Mesothelial cell of epicardium (in vitro differentiated cells): ENCODE measurements at regions not wholly inside any gene's neighbourhood (a gene's known extent, or its start where the extent isn't known, plus 50 kb on each side); places are given as distances from the start of the nearest gene placed in this dataset.
A peak's percentile ranks its signal among the peaks of the same experiment; 100 is the strongest.

Experiments
- DNase-seq, 2 experiments: peaks; one replicate each; pipeline ENCODE4 v3.0.0; 2021; ENCODE audit warnings: low spot score in 2 of 2; ENCODE audit not compliant: unreplicated experiment in 2 of 2
- H3K27ac Mint-ChIP-seq: 2 replicates; pipeline ENCODE4 v1.8.0; 2021; ENCODE audit warnings: mixed read lengths
- H3K27me3 Mint-ChIP-seq: 2 replicates; pipeline ENCODE4 v1.8.0; 2021; ENCODE audit warnings: low read depth, mixed read lengths
- H3K36me3 Mint-ChIP-seq: 2 replicates; pipeline ENCODE4 v1.8.0; 2021; ENCODE audit warnings: mixed read lengths
- H3K4me1 Mint-ChIP-seq: 2 replicates; pipeline ENCODE4 v1.8.0; 2021; ENCODE audit warnings: mixed read lengths
- H3K4me3 Mint-ChIP-seq: 2 replicates; pipeline ENCODE4 v1.8.0; 2021; ENCODE audit warnings: mild to moderate bottlenecking, moderate library complexity, mixed read lengths
- H3K9me3 Mint-ChIP-seq: 2 replicates; pipeline ENCODE4 v1.8.0; 2021; ENCODE audit warnings: mixed read lengths
- CTCF ChIP-seq: fragments of 200-600 bp; sonication (generic); IDR thresholded peaks from one replicate; pipeline ENCODE4 v1.5.0; 2021; ENCODE audit warnings: antibody characterized with exemption; ENCODE audit not compliant: unreplicated experiment

- DNase-seq, result no peak
- Mint-ChIP-seq H3K27me3 (no peaks in the 10 kb centered on the region), H3K4me3 (no peak overlapping the region), H3K9me3 (no peaks in the 10 kb centered on the region), H3K4me1 (peaks cover 24% of the 10 kb centered on the region), H3K27ac (no peak overlapping the region), H3K36me3 (no peaks in the 10 kb centered on the region)
- TF ChIP-seq CTCF, result no peak
Observed at GRCh38 chr3:118504906-118505305, 529.7 kb downstream of the IGSF11 start.

- Mint-ChIP-seq H3K27me3 (no peaks in the 10 kb centered on the region), H3K4me3 (no peak overlapping the region), H3K4me1 (peaks cover 31% of the 10 kb centered on the region), H3K27ac (no peak overlapping the region), H3K9me3 (no peaks in the 10 kb centered on the region), H3K36me3 (no peaks in the 10 kb centered on the region)
- no peak for TF ChIP-seq CTCF
- no peak for DNase-seq
Observed at GRCh38 chr3:118505784-118506183, 528.9 kb downstream of the IGSF11 start.

GRCh38 chr3:118511402-118511801 lies 523.2 kb downstream of the IGSF11 start:
- Mint-ChIP-seq H3K27ac (peak overlapping the region; percentile 39), H3K27me3 (no peaks in the 10 kb centered on the region), H3K4me3 (no peak overlapping the region)

GRCh38 chr3:118512301-118512700 lies 522.3 kb downstream of the IGSF11 start:
- Mint-ChIP-seq H3K27ac (no peak overlapping the region), H3K4me1 (peaks cover 27% of the 10 kb centered on the region), H3K27me3 (no peaks in the 10 kb centered on the region), H3K36me3 (no peaks in the 10 kb centered on the region), H3K4me3 (no peak overlapping the region), H3K9me3 (no peaks in the 10 kb centered on the region)
- DNase-seq, result no peak
- TF ChIP-seq CTCF, result no peak

More at GRCh38 chr3:118511402-118511801, 523.2 kb downstream of the IGSF11 start:
- H3K9me3 Mint-ChIP-seq, result no peaks in the 10 kb centered on the region
- DNase-seq, result no peak
- TF ChIP-seq CTCF, result no peak
- peaks cover 31% of the 10 kb centered on the region for H3K4me1 Mint-ChIP-seq
- no peaks in the 10 kb centered on the region for H3K36me3 Mint-ChIP-seq

GRCh38 chr3:118525077-118525476 lies 509.6 kb downstream of the IGSF11 start:
- Mint-ChIP-seq H3K27ac (no peak overlapping the region), H3K9me3 (peaks cover under 1% of the 10 kb centered on the region), H3K4me3 (no peak overlapping the region), H3K27me3 (no peaks in the 10 kb centered on the region), H3K4me1 (no peaks in the 10 kb centered on the region), H3K36me3 (no peaks in the 10 kb centered on the region)
- no peak for TF ChIP-seq CTCF
- DNase-seq, result no peak
